CD4-positive, alpha-beta T cell treated with Interferon gamma for 1 hour (primary cell): ENCODE measurements at regions not wholly inside any gene's neighbourhood (a gene's known extent, or its start where the extent isn't known, plus 50 kb on each side); places are given as distances from the start of the nearest gene placed in this dataset.
"Not testable (repeated sequence)": the region's sequence is repeated elsewhere in the genome, so short reads cannot be mapped to it uniquely, and the experiment has no call there.

Source experiments
- DNase-seq: peaks from one replicate; pipeline ENCODE4 v3.0.0-alpha.2; 2020

- DNase-seq: no peak
Observed at GRCh38 chr12:67853204-67853603, 136.0 kb upstream of the IFNG-AS1 start.

GRCh38 chr12:67854351-67854750 is 134.9 kb upstream of the IFNG-AS1 start:
- no peak for DNase-seq

- no peak for DNase-seq
Observed at GRCh38 chr12:67855103-67855502, 134.1 kb upstream of the IFNG-AS1 start.

GRCh38 chr12:67871231-67871630 is 118.0 kb upstream of the IFNG-AS1 start:
- DNase-seq: no peak

GRCh38 chr12:67873355-67873754 is 115.9 kb upstream of the IFNG-AS1 start:
- no peak for DNase-seq

GRCh38 chr12:67876305-67876915 is 112.8 kb upstream of the IFNG-AS1 start:
- no peak for DNase-seq

- DNase-seq: no peak
Observed at GRCh38 chr12:67877727-67878126, 111.5 kb upstream of the IFNG-AS1 start.

GRCh38 chr12:67879937-67880336 is 109.3 kb upstream of the IFNG-AS1 start:
- DNase-seq: no peak

- DNase-seq: no peak
Observed at GRCh38 chr12:67881565-67881964, 107.7 kb upstream of the IFNG-AS1 start.

GRCh38 chr12:67884596-67884995 is 104.7 kb upstream of the IFNG-AS1 start:
- DNase-seq: no peak

GRCh38 chr12:67885375-67886169 is 103.7 kb upstream of the IFNG-AS1 start:
- DNase-seq: no peak

GRCh38 chr12:67887065-67887464 is 102.2 kb upstream of the IFNG-AS1 start:
- no peak for DNase-seq

GRCh38 chr12:67889931-67890330 is 99.3 kb upstream of the IFNG-AS1 start:
- DNase-seq: no peak

GRCh38 chr12:67890726-67891258 is 98.5 kb upstream of the IFNG-AS1 start:
- no peak for DNase-seq

- no peak for DNase-seq
Observed at GRCh38 chr12:67891596-67891995, 97.7 kb upstream of the IFNG-AS1 start.

- DNase-seq: no peak
Observed at GRCh38 chr12:67892259-67893021, 96.8 kb upstream of the IFNG-AS1 start.

GRCh38 chr12:67893022-67893580 is 96.1 kb upstream of the IFNG-AS1 start:
- no peak for DNase-seq

- DNase-seq: not testable (repeated sequence)
Observed at GRCh38 chr12:67900418-67900817, 88.8 kb upstream of the IFNG-AS1 start.

- no peak for DNase-seq
Observed at GRCh38 chr12:67909091-67909531, 80.1 kb upstream of the IFNG-AS1 start.

GRCh38 chr12:67909681-67910080 is 79.6 kb upstream of the IFNG-AS1 start:
- DNase-seq: no peak

- DNase-seq: no peak
Observed at GRCh38 chr12:67910360-67911274, 78.6 kb upstream of the IFNG-AS1 start.

- DNase-seq: no peak
Observed at GRCh38 chr12:67911275-67911600, 78.0 kb upstream of the IFNG-AS1 start.
